ENCODE measurements at regions not wholly inside any gene's neighbourhood (a gene's known extent, or its start where the extent isn't known, plus 50 kb on each side); places are given as distances from the start of the nearest gene placed in this dataset.

DNA sequence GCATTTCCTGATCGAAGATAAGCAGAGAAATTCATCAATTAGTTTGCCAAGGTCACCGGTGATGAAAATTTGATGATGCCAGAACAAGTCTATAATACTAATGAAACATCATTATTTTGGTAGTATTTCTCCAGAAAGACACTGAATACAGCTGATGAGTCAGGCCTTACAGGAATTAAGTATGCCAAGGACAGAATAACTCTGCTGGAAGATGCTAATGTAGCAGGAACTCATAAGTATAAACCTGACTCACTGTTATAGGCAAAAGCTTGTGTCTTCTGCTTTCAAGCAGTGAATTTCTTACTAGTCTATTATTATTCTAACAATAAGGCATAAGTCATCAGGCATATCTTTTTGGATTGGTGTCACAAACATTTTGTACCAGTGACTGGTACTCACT, 1825.1 kb upstream of the IGFBP7 start:
- Histone ChIP-seq H3K18ac (ENCODE audit: low read length) (no peak overlapping the region), H3K4me1 (ENCODE audit: control insufficient read depth, low read depth, low read length) (no peaks in the 10 kb centered on the region), H3K23ac (ENCODE audit: low read length) (no peak overlapping the region), H4K5ac (ENCODE audit: low read length) (no peak overlapping the region), H2AK5ac (ENCODE audit: low read length) (no peak overlapping the region), H3K4me2 (ENCODE audit: low read length) (no peak overlapping the region), H2BK5ac (ENCODE audit: low read length) (no peak overlapping the region), H2BK15ac (replicated peaks; ENCODE audit: low read depth) (no peak overlapping the region), H3K79me2 (ENCODE audit: control insufficient read depth, insufficient read depth, low read length) (no peaks in the 10 kb centered on the region), H3K4me3 (ENCODE audit: low read length) (no peak overlapping the region), H4K8ac (ENCODE audit: low read depth, low read length) (no peak overlapping the region), H3K9ac (ENCODE audit: low read length) (no peak overlapping the region), H3K79me1 (ENCODE audit: low read length) (no peaks in the 10 kb centered on the region), H3K56ac (ENCODE audit: low read length) (no peak overlapping the region), H2BK120ac (ENCODE audit: low read depth, low read length) (no peak overlapping the region), H3K27me3 (ENCODE audit: insufficient read depth, low read length, poor library complexity) (no peaks in the 10 kb centered on the region), H3K4ac (ENCODE audit: low read depth, low read length) (no peak overlapping the region), H3K27ac (ENCODE audit: low read depth, low read length) (no peak overlapping the region), H3K36me3 (ENCODE audit: control insufficient read depth, insufficient read depth, low read length) (no peaks in the 10 kb centered on the region)
- no CpG with 5 or more reads among the region's 2 CpGs for WGBS (ENCODE audit: extremely low coverage, insufficient coverage, low lambda C conversion rate)
- no peak for DNase-seq

DNA sequence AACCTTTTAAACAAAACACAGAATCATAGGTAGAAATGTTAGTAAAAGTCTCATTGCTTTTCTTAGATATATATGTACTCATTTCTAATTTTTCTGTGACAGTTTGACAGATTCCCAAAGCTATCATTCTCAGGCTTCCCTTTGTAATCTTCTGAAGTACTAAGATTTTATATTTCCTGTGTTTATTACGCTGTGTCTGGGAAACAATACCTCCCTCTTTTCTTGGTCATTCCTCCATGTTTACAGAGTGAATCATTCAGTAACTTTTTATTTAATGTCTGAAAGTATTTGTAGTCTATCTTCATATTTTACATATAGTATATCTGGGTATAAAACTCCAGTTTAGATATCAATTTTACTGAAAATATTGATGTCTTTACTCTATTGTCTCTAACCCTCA, 1826.3 kb upstream of the IGFBP7 start:
- Histone ChIP-seq H2BK15ac (replicated peaks; ENCODE audit: low read depth) (no peak overlapping the region), H3K79me1 (ENCODE audit: low read length) (no peaks in the 10 kb centered on the region), H3K18ac (ENCODE audit: low read length) (no peak overlapping the region), H3K27ac (ENCODE audit: low read depth, low read length) (no peak overlapping the region), H3K56ac (ENCODE audit: low read length) (no peak overlapping the region), H3K4me1 (ENCODE audit: control insufficient read depth, low read depth, low read length) (no peaks in the 10 kb centered on the region), H3K4ac (ENCODE audit: low read depth, low read length) (no peak overlapping the region), H2BK120ac (ENCODE audit: low read depth, low read length) (no peak overlapping the region), H3K9ac (ENCODE audit: low read length) (no peak overlapping the region), H2AK5ac (ENCODE audit: low read length) (no peak overlapping the region), H3K23ac (ENCODE audit: low read length) (no peak overlapping the region), H4K5ac (ENCODE audit: low read length) (no peak overlapping the region), H3K4me3 (ENCODE audit: low read length) (no peak overlapping the region), H3K27me3 (ENCODE audit: insufficient read depth, low read length, poor library complexity) (no peaks in the 10 kb centered on the region), H2BK5ac (ENCODE audit: low read length) (no peak overlapping the region), H3K36me3 (ENCODE audit: control insufficient read depth, insufficient read depth, low read length) (no peaks in the 10 kb centered on the region), H3K4me2 (ENCODE audit: low read length) (no peak overlapping the region), H3K79me2 (ENCODE audit: control insufficient read depth, insufficient read depth, low read length) (no peaks in the 10 kb centered on the region), H4K8ac (ENCODE audit: low read depth, low read length) (no peak overlapping the region)
- WGBS (ENCODE audit: extremely low coverage, insufficient coverage, low lambda C conversion rate) = no CpG with 5 or more reads among the region's 1 CpG
- no peak for DNase-seq

DNA sequence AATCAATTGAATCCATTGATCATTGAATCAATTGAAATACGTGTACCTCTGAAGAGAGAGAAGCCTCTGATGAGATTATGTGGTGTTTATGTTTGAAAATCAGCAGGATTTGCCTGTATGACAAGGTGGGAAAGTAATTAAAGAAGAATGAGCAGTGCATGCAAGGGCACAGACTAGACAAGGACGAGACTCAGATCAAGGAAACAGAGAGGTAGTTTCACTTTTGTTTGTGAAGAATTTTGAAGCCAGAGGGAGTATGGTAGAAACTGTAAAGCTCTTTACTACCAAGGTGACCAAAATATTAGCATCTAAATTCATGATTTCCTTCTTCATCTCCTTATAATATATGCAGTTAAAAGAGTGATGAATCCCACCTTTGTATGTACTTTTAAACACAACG, 1830.0 kb upstream of the IGFBP7 start:
- Histone ChIP-seq H3K9ac (ENCODE audit: low read length) (no peak overlapping the region), H3K4ac (ENCODE audit: low read depth, low read length) (no peak overlapping the region), H4K5ac (ENCODE audit: low read length) (no peak overlapping the region), H3K4me3 (ENCODE audit: low read length) (no peak overlapping the region), H2AK5ac (ENCODE audit: low read length) (no peak overlapping the region), H2BK120ac (ENCODE audit: low read depth, low read length) (no peak overlapping the region), H3K27ac (ENCODE audit: low read depth, low read length) (no peak overlapping the region), H3K23ac (ENCODE audit: low read length) (no peak overlapping the region), H2BK5ac (ENCODE audit: low read length) (no peak overlapping the region), H3K79me2 (ENCODE audit: control insufficient read depth, insufficient read depth, low read length) (no peaks in the 10 kb centered on the region), H3K18ac (ENCODE audit: low read length) (no peak overlapping the region), H3K36me3 (ENCODE audit: control insufficient read depth, insufficient read depth, low read length) (no peaks in the 10 kb centered on the region), H4K8ac (ENCODE audit: low read depth, low read length) (no peak overlapping the region), H2BK15ac (replicated peaks; ENCODE audit: low read depth) (no peak overlapping the region), H3K27me3 (ENCODE audit: insufficient read depth, low read length, poor library complexity) (no peaks in the 10 kb centered on the region), H3K79me1 (ENCODE audit: low read length) (no peaks in the 10 kb centered on the region), H3K56ac (ENCODE audit: low read length) (no peak overlapping the region), H3K4me2 (ENCODE audit: low read length) (no peak overlapping the region), H3K4me1 (ENCODE audit: control insufficient read depth, low read depth, low read length) (no peaks in the 10 kb centered on the region)
- no peak for DNase-seq
- WGBS (ENCODE audit: extremely low coverage, insufficient coverage, low lambda C conversion rate) = no CpG with 5 or more reads among the region's 3 CpGs

DNA sequence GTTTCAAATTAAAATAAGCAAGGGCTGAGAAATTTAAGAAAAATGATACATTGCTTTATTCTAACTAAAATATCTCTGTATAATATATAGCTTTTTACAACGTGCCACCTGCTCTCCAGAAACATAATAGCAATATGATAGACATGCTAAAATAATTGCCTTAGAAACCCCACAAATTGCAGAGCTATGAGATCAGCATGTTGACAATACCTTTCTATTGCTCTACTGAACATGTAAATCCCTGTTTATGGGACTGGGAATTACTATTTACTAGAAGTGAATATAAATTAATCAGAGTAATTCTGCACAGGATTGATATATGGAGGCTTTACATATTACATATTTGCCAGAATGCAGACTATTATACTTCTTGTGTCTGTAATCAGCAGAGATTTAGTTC, 1831.1 kb upstream of the IGFBP7 start:
- Histone ChIP-seq H3K4me3 (ENCODE audit: low read length) (no peak overlapping the region), H3K4ac (ENCODE audit: low read depth, low read length) (no peak overlapping the region), H2BK5ac (ENCODE audit: low read length) (no peak overlapping the region), H3K36me3 (ENCODE audit: control insufficient read depth, insufficient read depth, low read length) (no peaks in the 10 kb centered on the region), H3K4me1 (ENCODE audit: control insufficient read depth, low read depth, low read length) (no peaks in the 10 kb centered on the region), H2BK15ac (replicated peaks; ENCODE audit: low read depth) (no peak overlapping the region), H3K79me2 (ENCODE audit: control insufficient read depth, insufficient read depth, low read length) (no peaks in the 10 kb centered on the region), H3K79me1 (ENCODE audit: low read length) (no peaks in the 10 kb centered on the region), H2BK120ac (ENCODE audit: low read depth, low read length) (no peak overlapping the region), H3K27ac (ENCODE audit: low read depth, low read length) (no peak overlapping the region), H3K9ac (ENCODE audit: low read length) (no peak overlapping the region), H4K5ac (ENCODE audit: low read length) (no peak overlapping the region), H2AK5ac (ENCODE audit: low read length) (no peak overlapping the region), H3K23ac (ENCODE audit: low read length) (no peak overlapping the region), H3K56ac (ENCODE audit: low read length) (no peak overlapping the region), H3K27me3 (ENCODE audit: insufficient read depth, low read length, poor library complexity) (no peaks in the 10 kb centered on the region), H3K4me2 (ENCODE audit: low read length) (no peak overlapping the region), H3K18ac (ENCODE audit: low read length) (no peak overlapping the region), H4K8ac (ENCODE audit: low read depth, low read length) (no peak overlapping the region)
- no CpG with 5 or more reads among the region's 1 CpG for WGBS (ENCODE audit: extremely low coverage, insufficient coverage, low lambda C conversion rate)
- DNase-seq = no peak

DNA sequence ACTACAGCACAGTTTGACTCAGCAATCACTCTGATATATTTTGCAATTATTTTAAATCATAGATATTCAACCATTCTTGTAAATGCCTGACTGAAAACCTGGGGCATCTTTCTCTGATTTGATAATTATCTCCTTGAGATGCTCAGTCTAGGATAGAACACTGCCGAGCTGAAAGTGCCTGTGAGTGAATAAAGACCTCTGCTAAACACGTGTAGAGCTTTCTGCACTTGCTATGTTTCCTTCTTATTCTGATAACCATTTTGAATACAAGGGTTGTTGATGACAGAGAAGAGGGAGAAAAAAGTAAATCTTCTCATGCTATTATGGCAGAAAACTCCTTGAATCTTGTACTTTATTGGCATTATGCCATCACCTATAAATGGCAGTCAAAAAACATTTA, 1843.4 kb upstream of the IGFBP7 start:
- H3K27me3 ChIP-seq (ENCODE audit: insufficient read depth, low read length, poor library complexity) = no peaks in the 10 kb centered on the region
- H4K5ac ChIP-seq (ENCODE audit: low read length) = no peak overlapping the region
- no CpG with 5 or more reads among the region's 2 CpGs for WGBS (ENCODE audit: extremely low coverage, insufficient coverage, low lambda C conversion rate)
- H2BK15ac ChIP-seq (replicated peaks; ENCODE audit: low read depth) = no peak overlapping the region
- H4K8ac ChIP-seq (ENCODE audit: low read depth, low read length) = no peak overlapping the region
- H3K56ac ChIP-seq (ENCODE audit: low read length) = no peak overlapping the region
- H3K4me1 ChIP-seq (ENCODE audit: control insufficient read depth, low read depth, low read length) = no peaks in the 10 kb centered on the region
- no peaks in the 10 kb centered on the region for H3K36me3 ChIP-seq (ENCODE audit: control insufficient read depth, insufficient read depth, low read length)
- H3K79me1 ChIP-seq (ENCODE audit: low read length) = no peaks in the 10 kb centered on the region
- no peak overlapping the region for H3K4me3 ChIP-seq (ENCODE audit: low read length)
- no peak overlapping the region for H3K18ac ChIP-seq (ENCODE audit: low read length)
- H3K23ac ChIP-seq (ENCODE audit: low read length) = no peak overlapping the region
- DNase-seq = no peak
- no peak overlapping the region for H2BK120ac ChIP-seq (ENCODE audit: low read depth, low read length)
- no peak overlapping the region for H3K27ac ChIP-seq (ENCODE audit: low read depth, low read length)
- H3K4me2 ChIP-seq (ENCODE audit: low read length) = no peak overlapping the region
- H2AK5ac ChIP-seq (ENCODE audit: low read length) = no peak overlapping the region
- H3K4ac ChIP-seq (ENCODE audit: low read depth, low read length) = no peak overlapping the region
- H3K79me2 ChIP-seq (ENCODE audit: control insufficient read depth, insufficient read depth, low read length) = no peaks in the 10 kb centered on the region
- no peak overlapping the region for H2BK5ac ChIP-seq (ENCODE audit: low read length)
- no peak overlapping the region for H3K9ac ChIP-seq (ENCODE audit: low read length)

DNA sequence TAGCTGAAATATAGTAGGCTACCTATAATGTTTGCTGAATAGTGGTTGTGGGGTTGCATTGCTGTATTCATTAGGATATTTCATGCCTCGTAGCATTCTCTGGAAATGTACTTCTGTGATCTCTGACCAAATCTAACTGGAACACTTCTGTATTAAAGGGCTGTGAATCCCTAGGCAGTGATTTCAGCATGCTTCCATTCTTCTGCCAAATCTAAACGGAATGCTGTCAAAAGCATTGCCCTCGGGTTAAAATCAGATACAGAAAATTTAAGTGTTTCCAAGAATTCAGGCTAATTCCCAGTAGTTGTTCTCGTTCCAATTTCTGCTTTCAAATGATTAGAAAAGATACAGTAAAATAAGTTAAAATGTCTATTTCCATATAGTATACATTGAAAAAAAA, 1847.5 kb upstream of the IGFBP7 start:
- H3K4me1 ChIP-seq (ENCODE audit: control insufficient read depth, low read depth, low read length) = no peaks in the 10 kb centered on the region
- no peak overlapping the region for H3K4me3 ChIP-seq (ENCODE audit: low read length)
- H3K27ac ChIP-seq (ENCODE audit: low read depth, low read length) = no peak overlapping the region
- no peaks in the 10 kb centered on the region for H3K27me3 ChIP-seq (ENCODE audit: insufficient read depth, low read length, poor library complexity)
- H3K9ac ChIP-seq (ENCODE audit: low read length) = no peak overlapping the region
- no peak overlapping the region for H3K18ac ChIP-seq (ENCODE audit: low read length)
- H4K5ac ChIP-seq (ENCODE audit: low read length) = no peak overlapping the region
- H2AK5ac ChIP-seq (ENCODE audit: low read length) = no peak overlapping the region
- no peak overlapping the region for H3K23ac ChIP-seq (ENCODE audit: low read length)
- no peak overlapping the region for H3K56ac ChIP-seq (ENCODE audit: low read length)
- no peaks in the 10 kb centered on the region for H3K79me1 ChIP-seq (ENCODE audit: low read length)
- no peaks in the 10 kb centered on the region for H3K36me3 ChIP-seq (ENCODE audit: control insufficient read depth, insufficient read depth, low read length)
- WGBS (ENCODE audit: extremely low coverage, insufficient coverage, low lambda C conversion rate) = no CpG with 5 or more reads among the region's 4 CpGs
- DNase-seq = no peak
- H3K4me2 ChIP-seq (ENCODE audit: low read length) = no peak overlapping the region
- H2BK15ac ChIP-seq (replicated peaks; ENCODE audit: low read depth) = no peak overlapping the region
- no peak overlapping the region for H2BK120ac ChIP-seq (ENCODE audit: low read depth, low read length)
- H3K79me2 ChIP-seq (ENCODE audit: control insufficient read depth, insufficient read depth, low read length) = no peaks in the 10 kb centered on the region
- no peak overlapping the region for H3K4ac ChIP-seq (ENCODE audit: low read depth, low read length)
- H2BK5ac ChIP-seq (ENCODE audit: low read length) = no peak overlapping the region
- H4K8ac ChIP-seq (ENCODE audit: low read depth, low read length) = no peak overlapping the region

All from mesendoderm (in vitro differentiated cells).